ENCODE measurements at regions not wholly inside any gene's neighbourhood (a gene's known extent, or its start where the extent isn't known, plus 50 kb on each side); places are given as distances from the start of the nearest gene placed in this dataset.
"Not testable (repeated sequence)": the region's sequence is repeated elsewhere in the genome, so short reads cannot be mapped to it uniquely, and the experiment has no call there.

GRCh38 chr6:119924888-119925287 lies 575.3 kb upstream of the MAN1A1 start:
- not testable (repeated sequence) for DNase-seq

- DNase-seq: no peak
Observed at GRCh38 chr6:119922814-119923213, 573.3 kb upstream of the MAN1A1 start.

- DNase-seq: no peak
Observed at GRCh38 chr6:119921491-119922010, 572.0 kb upstream of the MAN1A1 start.

- DNase-seq: no peak
Observed at GRCh38 chr6:119917186-119917585, 567.6 kb upstream of the MAN1A1 start.

DNA sequence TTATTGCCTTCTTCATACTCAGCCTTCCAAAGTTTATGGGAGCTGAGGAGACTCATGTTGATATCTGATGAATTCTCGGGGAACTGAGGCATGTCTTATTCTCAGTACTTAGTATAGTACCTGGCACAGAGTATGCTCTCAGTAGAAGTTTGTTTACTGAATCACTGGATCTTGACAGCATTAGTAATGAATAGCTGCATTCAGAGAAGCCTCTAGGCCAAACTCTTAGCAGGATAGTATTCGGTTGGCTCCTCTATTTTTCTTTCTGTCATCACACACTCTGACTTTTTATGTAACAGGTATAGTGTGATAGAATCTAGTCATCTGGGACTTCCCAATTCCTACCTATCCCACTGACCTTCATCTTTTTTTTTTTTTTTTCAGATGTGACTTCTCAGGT lies 566.4 kb upstream of the MAN1A1 start:
- no peak for DNase-seq

GRCh38 chr6:119908157-119908556 lies 558.6 kb upstream of the MAN1A1 start:
- no peak for DNase-seq

DNA sequence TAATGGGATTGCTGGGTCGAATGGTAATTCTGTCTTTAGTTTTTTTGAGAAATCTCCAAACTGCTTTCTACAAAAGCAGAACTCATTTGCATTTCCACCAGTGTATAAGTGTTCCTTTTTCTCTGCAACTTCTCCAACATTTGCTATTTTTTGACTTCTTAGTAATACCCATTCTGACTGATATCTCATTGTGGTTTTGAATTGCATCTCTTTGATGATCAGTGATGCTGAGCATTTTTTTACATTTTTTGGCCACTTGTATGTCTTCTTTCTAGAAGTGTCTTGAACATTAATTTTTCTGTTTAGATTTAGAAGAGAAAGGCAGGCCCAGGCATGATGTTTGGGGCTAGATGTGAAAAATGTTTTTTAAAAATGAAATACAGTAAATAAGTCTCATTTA lies 553.1 kb upstream of the MAN1A1 start:
- no peak for DNase-seq

- no peak for DNase-seq
Observed at GRCh38 chr6:119896806-119897205, 547.2 kb upstream of the MAN1A1 start.

DNA sequence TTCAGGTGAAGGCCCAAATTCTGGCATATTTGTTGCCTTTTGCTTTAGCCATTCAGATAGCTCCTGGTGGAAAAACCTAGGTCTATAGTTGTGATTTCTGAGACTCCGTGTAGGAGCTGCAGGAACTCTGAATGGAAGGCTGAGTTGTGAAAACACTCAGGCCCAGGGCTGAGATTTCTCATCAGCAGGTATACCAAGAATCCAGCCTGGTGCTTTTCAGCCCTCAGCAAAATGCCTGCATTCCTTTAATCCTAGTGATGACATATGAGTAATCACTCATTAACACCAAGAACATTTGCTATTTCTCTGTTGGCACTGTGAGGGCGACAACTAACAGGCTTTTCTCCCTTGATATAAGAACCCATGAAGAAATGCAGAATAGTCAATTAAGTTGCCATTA lies 546.1 kb upstream of the MAN1A1 start:
- no peak for DNase-seq

DNA sequence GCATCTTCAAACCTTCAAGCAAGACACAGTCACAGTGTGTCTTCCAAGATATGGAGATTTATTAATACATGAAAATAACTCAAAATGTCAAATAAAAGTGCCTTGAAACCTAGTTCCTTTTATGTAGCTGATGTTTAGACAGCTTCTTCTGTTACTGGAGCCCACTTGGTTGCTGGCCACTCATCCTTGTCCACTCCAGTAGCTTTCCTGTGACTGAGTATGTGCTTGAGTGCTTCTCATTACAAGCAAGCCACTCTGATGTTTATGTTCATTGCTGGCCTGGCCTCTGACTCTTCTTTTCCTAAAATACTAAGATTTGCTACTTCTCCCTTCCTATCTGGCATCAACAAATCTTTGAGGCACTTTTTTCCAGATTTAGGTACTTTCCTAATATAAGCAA lies 545.2 kb upstream of the MAN1A1 start:
- DNase-seq: no peak

- no peak for DNase-seq
Observed at GRCh38 chr6:119891644-119892043, 542.1 kb upstream of the MAN1A1 start.

DNA sequence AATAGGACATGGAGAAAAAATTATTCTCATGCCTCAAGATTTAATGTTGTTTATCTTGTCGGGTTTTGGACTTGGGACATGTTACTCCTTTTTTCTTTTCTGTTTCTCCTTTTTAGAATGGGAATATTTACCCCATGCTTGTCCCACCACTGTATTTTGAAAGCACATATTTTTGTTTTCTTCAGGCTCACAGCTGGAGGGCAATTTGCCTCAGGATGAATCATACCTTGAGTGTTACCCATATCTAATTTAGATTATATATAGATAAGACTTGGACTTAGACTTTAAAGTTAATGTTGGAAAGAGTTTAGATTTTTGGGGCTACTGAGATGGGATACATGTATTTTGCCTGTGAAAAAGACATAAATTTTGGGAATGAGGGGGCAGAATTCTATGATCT lies 541.6 kb upstream of the MAN1A1 start:
- DNase-seq: no peak

GRCh38 chr6:119890470-119890869 lies 540.9 kb upstream of the MAN1A1 start:
- no peak for DNase-seq

DNA sequence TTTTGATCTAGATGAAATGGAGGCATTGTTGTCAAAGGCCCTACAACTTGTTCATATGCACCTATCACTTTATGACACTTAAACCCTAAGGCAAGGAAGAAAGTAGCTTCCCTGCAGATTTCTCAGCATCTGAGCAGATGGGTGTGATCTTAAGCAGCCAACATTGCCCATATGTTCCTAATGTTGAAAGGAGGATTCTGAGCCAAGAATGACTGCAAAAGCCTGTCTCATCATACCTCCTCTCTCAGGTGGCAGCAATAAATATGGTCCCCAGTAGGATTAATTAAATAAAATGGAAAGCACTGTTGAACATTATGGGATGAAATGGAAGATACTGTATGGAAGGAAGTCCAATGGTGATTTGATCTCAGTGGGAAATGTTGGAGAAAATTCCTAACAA lies 538.1 kb upstream of the MAN1A1 start:
- DNase-seq: no peak

DNA sequence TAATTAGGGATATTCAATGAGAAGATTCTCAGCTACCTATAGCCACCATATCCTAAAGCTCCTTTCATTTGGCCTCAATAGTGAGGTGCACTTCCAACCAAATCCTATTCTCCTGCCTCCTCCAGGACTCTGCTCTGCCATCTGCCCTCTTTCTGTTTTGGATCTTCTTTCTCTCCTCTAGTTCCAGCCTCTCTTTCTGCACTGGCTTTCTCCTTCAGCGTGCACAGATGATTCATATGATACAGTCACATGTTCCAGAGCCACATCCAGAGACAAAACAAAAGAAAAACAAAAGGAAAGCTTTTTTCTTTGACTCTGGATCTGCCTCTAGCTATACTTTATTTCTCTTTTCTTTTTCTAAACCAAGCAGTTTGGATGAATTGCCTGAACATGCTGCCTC lies 531.9 kb upstream of the MAN1A1 start:
- no peak for DNase-seq

DNA sequence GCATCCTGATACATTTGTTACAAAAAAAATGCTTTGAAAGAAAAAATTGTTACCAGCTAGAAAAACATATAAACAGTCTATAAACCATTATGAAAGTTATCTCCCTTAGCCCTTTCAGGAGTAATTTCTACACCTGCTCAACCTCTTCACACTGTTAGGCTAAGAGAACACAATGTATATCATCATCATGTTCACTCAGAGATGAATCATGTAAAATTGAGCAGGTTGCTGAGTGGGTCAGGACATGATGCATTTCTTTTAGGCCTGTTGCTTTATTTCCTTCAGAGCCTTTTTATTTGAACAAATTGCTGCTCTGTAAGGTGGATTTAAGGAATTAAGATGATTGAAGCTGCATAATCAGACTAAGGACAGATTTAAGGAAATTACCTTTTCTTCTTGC lies 531.3 kb upstream of the MAN1A1 start:
- DNase-seq: no peak

DNA sequence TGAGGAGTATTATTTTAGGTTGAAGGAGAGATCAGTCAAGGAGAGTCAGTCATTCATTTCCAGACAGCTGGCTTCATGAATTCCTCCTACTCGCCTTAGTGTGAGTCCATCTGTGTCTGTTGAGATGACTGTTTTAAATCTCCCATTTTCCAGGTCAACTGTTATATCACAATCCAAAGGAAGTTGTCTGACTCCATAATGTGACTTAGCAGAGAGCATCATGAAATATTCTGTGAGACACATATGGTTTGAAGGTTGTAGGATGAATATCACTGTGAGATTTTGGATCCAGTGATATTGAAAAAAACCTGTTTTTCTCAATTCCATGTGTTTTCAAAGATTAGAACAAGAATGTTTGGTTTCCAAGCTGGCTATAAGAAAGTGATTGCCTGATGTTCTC lies 530.2 kb upstream of the MAN1A1 start:
- DNase-seq: no peak

GRCh38 chr6:119874381-119874780 lies 524.8 kb upstream of the MAN1A1 start:
- DNase-seq: no peak

GRCh38 chr6:119873107-119873506 lies 523.5 kb upstream of the MAN1A1 start:
- no peak for DNase-seq

- DNase-seq: no peak
Observed at GRCh38 chr6:119871520-119871919, 522.0 kb upstream of the MAN1A1 start.

DNA sequence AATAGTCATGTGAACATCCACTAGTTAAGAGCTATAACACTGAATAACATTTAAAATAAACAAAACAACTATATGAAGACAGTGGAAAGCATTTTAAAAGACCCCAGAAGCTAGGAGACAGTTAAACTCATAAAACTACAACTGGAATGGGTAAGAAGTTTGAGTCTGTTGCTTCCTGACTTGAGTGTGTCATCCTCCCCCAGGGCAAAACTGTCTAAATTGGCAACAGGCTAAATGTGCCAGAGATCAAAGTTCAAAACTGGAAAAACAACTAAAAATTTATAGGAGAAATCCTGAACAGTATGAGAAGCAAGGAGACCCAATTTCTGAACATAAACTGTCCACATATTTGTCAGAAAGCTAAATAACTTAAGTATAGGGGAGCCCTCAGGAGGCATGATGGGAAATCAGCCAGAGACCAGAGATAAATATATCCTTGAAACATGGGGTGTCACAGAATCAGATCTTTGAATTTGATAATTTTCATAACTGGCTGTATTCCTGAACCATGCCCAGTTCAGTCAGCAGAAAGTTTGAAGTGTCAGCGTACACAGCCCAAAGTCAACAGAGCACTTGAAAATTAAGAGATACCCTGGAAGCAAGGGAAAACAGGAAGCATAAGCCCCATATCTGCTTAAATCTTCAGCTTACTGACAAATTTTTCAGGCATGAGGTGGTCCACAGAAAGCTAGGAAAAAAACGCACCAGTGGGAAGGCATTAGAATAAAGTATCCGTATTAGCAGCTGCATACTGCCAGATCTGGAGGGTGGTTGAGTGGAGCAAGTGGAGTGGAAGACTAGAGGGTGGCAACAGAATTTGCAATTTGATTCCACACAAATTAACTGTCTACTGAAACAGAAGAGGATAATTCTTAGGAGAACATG lies 516.1 kb upstream of the MAN1A1 start:
- no peak for DNase-seq

DNA sequence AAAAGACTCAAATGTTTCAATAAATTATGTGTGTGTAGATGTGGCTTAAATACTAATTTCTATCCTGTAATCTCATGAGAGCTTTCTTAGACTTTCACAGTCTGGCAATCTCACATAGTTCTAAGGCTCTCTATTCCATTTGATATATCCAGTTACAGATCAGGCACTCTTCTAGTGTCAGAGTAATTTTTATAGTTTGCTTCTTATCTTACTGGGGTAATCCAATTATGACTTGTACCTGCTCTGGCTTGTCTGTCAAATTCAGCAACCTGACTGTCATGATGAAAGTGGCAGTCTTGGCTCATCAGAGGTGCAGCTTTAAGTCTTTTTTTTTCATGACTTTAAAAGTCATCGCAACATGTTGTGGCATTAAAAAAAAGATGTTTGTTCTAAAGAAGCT lies 513.2 kb upstream of the MAN1A1 start:
- no peak for DNase-seq

DNA sequence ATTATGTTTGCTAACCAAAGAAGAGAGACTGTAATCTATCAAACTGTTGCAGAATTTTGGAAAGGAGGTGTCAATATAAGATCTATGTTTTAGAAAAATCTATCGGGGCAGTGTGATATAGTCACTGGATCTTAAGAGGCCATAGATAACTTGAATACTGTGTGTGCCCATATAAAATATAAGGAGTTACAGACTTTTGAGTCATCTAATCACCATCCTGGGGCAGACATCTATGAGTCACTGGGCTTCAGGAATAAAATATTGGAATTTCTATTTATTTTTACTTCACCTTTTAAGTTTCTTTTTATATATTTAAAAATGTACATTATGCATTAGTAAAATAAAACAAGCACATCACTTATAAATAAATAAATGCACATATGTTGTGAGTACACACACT lies 509.3 kb upstream of the MAN1A1 start:
- DNase-seq: no peak

GRCh38 chr6:119856136-119856535 lies 506.6 kb upstream of the MAN1A1 start:
- DNase-seq: peak; percentile 14

- no peak for DNase-seq
Observed at GRCh38 chr6:119848696-119849095, 499.1 kb upstream of the MAN1A1 start.

Data from stimulated activated CD4-positive, alpha-beta T cell treated with anti-CD3 and anti-CD28 coated beads, Interleukin-4, amount 100 ng/mL, for 1 hour (primary cell).